ENCODE measurements at regions not wholly inside any gene's neighbourhood (a gene's known extent, or its start where the extent isn't known, plus 50 kb on each side); places are given as distances from the start of the nearest gene placed in this dataset.

DNA sequence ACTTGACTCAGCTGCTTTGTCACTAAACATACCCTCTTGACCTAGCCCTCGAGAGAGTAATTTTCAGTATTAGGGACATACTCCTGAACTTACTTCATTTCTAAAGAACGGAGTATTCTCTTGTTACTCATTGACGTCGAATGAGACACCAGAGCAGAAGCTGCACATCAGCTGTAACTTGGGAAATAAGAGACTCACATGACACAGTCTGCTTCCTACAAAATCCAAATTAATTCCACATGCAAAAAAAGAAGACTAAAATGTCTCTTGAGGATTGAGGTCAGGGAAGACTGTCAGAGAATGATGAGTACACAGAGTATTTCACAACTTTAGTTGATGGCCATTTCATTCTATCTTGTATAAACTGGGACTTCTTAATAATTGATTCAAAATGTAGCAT is 114.7 kb upstream of the EGFR start:
- Mint-ChIP-seq H3K9me3 (ENCODE audit: low read depth) (no peaks in the 10 kb centered on the region), H3K4me1 (ENCODE audit: low read depth) (peaks cover 25% of the 10 kb centered on the region), H3K27me3 (ENCODE audit: low read depth) (no peaks in the 10 kb centered on the region), H3K4me3 (ENCODE audit: unreplicated experiment) (no peak overlapping the region), H3K27ac (ENCODE audit: unreplicated experiment) (peak overlapping the region; percentile 59), H3K36me3 (ENCODE audit: low read depth) (no peaks in the 10 kb centered on the region)
- DNase-seq (ENCODE audit: low spot score): no peak
- TF ChIP-seq, protein P1, sequence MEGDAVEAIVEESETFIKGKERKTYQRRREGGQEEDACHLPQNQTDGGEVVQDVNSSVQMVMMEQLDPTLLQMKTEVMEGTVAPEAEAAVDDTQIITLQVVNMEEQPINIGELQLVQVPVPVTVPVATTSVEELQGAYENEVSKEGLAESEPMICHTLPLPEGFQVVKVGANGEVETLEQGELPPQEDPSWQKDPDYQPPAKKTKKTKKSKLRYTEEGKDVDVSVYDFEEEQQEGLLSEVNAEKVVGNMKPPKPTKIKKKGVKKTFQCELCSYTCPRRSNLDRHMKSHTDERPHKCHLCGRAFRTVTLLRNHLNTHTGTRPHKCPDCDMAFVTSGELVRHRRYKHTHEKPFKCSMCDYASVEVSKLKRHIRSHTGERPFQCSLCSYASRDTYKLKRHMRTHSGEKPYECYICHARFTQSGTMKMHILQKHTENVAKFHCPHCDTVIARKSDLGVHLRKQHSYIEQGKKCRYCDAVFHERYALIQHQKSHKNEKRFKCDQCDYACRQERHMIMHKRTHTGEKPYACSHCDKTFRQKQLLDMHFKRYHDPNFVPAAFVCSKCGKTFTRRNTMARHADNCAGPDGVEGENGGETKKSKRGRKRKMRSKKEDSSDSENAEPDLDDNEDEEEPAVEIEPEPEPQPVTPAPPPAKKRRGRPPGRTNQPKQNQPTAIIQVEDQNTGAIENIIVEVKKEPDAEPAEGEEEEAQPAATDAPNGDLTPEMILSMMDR (IDR thresholded peaks at IDR 0.05): no peak

DNA sequence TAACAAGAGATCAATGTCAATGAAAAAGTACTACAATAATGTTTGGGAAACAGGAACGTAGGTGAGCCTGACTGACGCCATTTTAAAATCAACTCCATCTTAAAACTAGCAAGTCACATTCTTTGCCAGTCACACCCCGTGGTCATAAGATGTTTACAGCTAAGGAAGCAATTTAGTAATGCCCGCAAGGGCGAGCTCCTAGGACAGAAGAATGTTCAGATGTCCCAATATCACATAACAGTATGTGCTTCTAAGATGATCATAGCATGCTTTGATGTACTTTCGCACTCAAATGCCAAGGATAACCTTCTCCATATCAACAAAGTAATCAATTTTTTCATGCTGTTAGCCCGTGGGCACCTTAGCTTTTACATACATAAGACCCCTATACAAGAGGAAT is 113.8 kb upstream of the EGFR start:
- Mint-ChIP-seq H3K4me1 (ENCODE audit: low read depth) (peaks cover 25% of the 10 kb centered on the region), H3K9me3 (ENCODE audit: low read depth) (peaks cover 3% of the 10 kb centered on the region), H3K36me3 (ENCODE audit: low read depth) (no peaks in the 10 kb centered on the region), H3K27ac (ENCODE audit: unreplicated experiment) (no peak overlapping the region), H3K27me3 (ENCODE audit: low read depth) (no peaks in the 10 kb centered on the region), H3K4me3 (ENCODE audit: unreplicated experiment) (no peak overlapping the region)
- TF ChIP-seq, protein P1 (IDR thresholded peaks at IDR 0.05): peak; percentile 21
- DNase-seq (ENCODE audit: low spot score): no peak

DNA sequence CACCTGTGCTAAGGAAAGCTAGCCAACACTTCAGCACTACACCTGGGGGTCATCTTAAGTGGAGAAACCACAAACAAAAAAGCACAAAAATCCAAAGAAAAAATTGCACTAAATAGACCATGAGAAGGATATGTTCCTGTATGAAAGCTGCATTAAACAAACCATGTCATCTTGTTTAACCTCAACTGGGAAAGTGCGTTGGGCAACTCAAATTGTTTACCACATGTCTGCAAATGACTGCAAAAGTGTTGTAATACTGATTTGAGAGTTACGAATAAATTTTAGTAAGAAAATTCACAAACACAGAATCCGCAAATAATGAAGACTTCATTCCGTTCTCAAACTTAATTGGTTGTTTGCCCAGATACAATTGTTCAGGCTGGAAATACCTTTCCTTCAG is 111.9 kb upstream of the EGFR start:
- H3K9me3 Mint-ChIP-seq (ENCODE audit: low read depth): peaks cover 4% of the 10 kb centered on the region
- no peak overlapping the region for H3K4me3 Mint-ChIP-seq (ENCODE audit: unreplicated experiment)
- no peak overlapping the region for H3K27ac Mint-ChIP-seq (ENCODE audit: unreplicated experiment)
- H3K4me1 Mint-ChIP-seq (ENCODE audit: low read depth): peaks cover 25% of the 10 kb centered on the region
- TF ChIP-seq, protein P1 (IDR thresholded peaks at IDR 0.05): no peak
- DNase-seq (ENCODE audit: low spot score): no peak
- H3K36me3 Mint-ChIP-seq (ENCODE audit: low read depth): no peaks in the 10 kb centered on the region
- H3K27me3 Mint-ChIP-seq (ENCODE audit: low read depth): no peaks in the 10 kb centered on the region

DNA sequence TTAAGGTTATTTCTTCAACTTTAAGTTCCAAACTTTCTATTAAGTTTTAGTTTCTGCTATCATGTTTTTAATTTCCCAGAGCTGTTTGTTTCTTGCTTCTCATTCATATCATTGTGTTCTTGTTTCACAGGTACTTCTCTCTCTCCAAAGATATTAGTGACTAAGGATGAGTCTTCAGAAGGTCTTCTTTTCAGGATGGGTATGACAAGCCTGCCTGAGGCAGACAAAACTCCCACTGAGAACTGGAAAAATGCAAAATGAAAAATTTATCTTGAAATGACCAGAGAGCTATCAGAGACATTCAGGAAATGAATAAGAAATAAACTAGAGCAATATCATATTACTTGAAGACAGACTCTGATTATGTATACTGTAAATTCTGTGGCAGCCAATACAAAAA is 110.8 kb upstream of the EGFR start:
- no peaks in the 10 kb centered on the region for H3K36me3 Mint-ChIP-seq (ENCODE audit: low read depth)
- H3K4me3 Mint-ChIP-seq (ENCODE audit: unreplicated experiment): no peak overlapping the region
- H3K4me1 Mint-ChIP-seq (ENCODE audit: low read depth): peaks cover 25% of the 10 kb centered on the region
- DNase-seq (ENCODE audit: low spot score): no peak
- peaks cover 4% of the 10 kb centered on the region for H3K9me3 Mint-ChIP-seq (ENCODE audit: low read depth)
- H3K27me3 Mint-ChIP-seq (ENCODE audit: low read depth): no peaks in the 10 kb centered on the region
- TF ChIP-seq, protein P1 (IDR thresholded peaks at IDR 0.05): no peak
- H3K27ac Mint-ChIP-seq (ENCODE audit: unreplicated experiment): no peak overlapping the region

DNA sequence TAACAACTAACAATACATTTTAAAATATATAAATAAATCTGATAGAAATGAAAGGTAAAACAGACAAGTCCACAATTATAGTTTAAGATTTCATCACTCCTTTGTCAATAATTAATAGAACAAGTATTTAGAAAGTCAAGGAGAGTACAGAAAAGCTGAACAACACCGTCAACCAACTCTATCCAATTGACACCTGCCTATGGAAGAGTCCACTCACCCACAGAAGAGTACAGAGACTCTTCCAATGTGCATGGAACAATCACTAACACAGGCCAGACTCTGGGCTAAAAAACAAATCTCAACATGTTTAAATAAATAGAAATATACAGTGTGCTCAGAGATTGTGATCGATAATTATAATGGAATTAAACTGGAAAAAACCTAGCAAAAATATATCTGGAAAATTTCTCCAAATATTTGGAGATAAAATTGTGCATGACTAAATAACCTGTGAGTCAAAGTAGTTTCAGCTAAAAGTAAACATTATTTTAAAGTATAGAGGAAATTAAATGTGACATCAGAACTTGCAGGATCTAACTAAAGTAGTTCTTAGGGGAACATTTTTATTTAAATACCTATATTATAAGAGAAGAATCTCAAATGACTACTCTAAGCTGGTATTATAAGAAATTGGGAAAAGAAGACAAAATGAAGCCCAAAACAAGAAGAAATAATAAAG is 109.9 kb upstream of the EGFR start:
- no peaks in the 10 kb centered on the region for H3K36me3 Mint-ChIP-seq (ENCODE audit: low read depth)
- H3K27me3 Mint-ChIP-seq (ENCODE audit: low read depth): no peaks in the 10 kb centered on the region
- no peak overlapping the region for H3K27ac Mint-ChIP-seq (ENCODE audit: unreplicated experiment)
- no peak overlapping the region for H3K4me3 Mint-ChIP-seq (ENCODE audit: unreplicated experiment)
- TF ChIP-seq, protein P1 (IDR thresholded peaks at IDR 0.05): no peak
- peaks cover 4% of the 10 kb centered on the region for H3K9me3 Mint-ChIP-seq (ENCODE audit: low read depth)
- peaks cover 21% of the 10 kb centered on the region for H3K4me1 Mint-ChIP-seq (ENCODE audit: low read depth)
- DNase-seq (ENCODE audit: low spot score): no peak
